Rectal smooth muscle tissue (tissue), 1 donor: ENCODE measurements at regions not wholly inside any gene's neighbourhood (a gene's known extent, or its start where the extent isn't known, plus 50 kb on each side); places are given as distances from the start of the nearest gene placed in this dataset.
"Not testable (repeated sequence)": the region's sequence is repeated elsewhere in the genome, so short reads cannot be mapped to it uniquely, and the experiment has no call there.

Source experiments
- H3K27ac ChIP-seq: one replicate; pipeline ENCODE4 v1.7.0; 2013; ENCODE audit warnings: low read depth, low read length, inconsistent platforms
- H3K27me3 ChIP-seq: one replicate; pipeline ENCODE4 v1.7.0; 2013; ENCODE audit warnings: low read length; ENCODE audit not compliant: control insufficient read depth, insufficient read depth
- H3K36me3 ChIP-seq: one replicate; pipeline ENCODE4 v1.7.0; 2013; ENCODE audit warnings: low read length; ENCODE audit not compliant: control insufficient read depth, insufficient read depth
- H3K4me1 ChIP-seq: one replicate; pipeline ENCODE4 v1.7.0; 2013; ENCODE audit warnings: low read length; ENCODE audit not compliant: control insufficient read depth, insufficient read depth
- H3K4me3 ChIP-seq: one replicate; pipeline ENCODE4 v1.7.0; 2013; ENCODE audit warnings: low read length
- H3K9ac ChIP-seq: one replicate; pipeline ENCODE4 v1.7.0; 2013; ENCODE audit warnings: low read length

- H3K27me3 ChIP-seq, H3K36me3 ChIP-seq, H3K4me3 ChIP-seq, H3K27ac ChIP-seq, H3K4me1 ChIP-seq, H3K9ac ChIP-seq: not testable (repeated sequence)
These were observed 759.4 kb downstream of the TTLL7 start for GRCh38 chr1:83239568-83239967.

- H3K9ac ChIP-seq, H3K27ac ChIP-seq, H3K27me3 ChIP-seq, H3K4me3 ChIP-seq, H3K36me3 ChIP-seq, H3K4me1 ChIP-seq: not testable (repeated sequence)
These were observed 760.3 kb downstream of the TTLL7 start for GRCh38 chr1:83238654-83239053.

- not testable (repeated sequence) for H3K4me1 ChIP-seq, H3K4me3 ChIP-seq, H3K9ac ChIP-seq, H3K27ac ChIP-seq, H3K36me3 ChIP-seq, H3K27me3 ChIP-seq
These were observed 779.1 kb downstream of the TTLL7 start for GRCh38 chr1:83219788-83220187.

GRCh38 chr1:83218036-83218716, 780.8 kb downstream of the TTLL7 start:
- H3K36me3 ChIP-seq, H3K4me1 ChIP-seq, H3K4me3 ChIP-seq, H3K27me3 ChIP-seq, H3K27ac ChIP-seq, H3K9ac ChIP-seq: not testable (repeated sequence)

GRCh38 chr1:83214317-83214716, 784.6 kb downstream of the TTLL7 start:
- not testable (repeated sequence) for H3K9ac ChIP-seq, H3K27me3 ChIP-seq, H3K4me3 ChIP-seq, H3K4me1 ChIP-seq, H3K27ac ChIP-seq, H3K36me3 ChIP-seq

- not testable (repeated sequence) for H3K4me3 ChIP-seq, H3K27ac ChIP-seq, H3K4me1 ChIP-seq, H3K27me3 ChIP-seq, H3K36me3 ChIP-seq, H3K9ac ChIP-seq
These were observed 785.3 kb downstream of the TTLL7 start for GRCh38 chr1:83213648-83214047.

- not testable (repeated sequence) for H3K27ac ChIP-seq, H3K36me3 ChIP-seq, H3K4me1 ChIP-seq, H3K4me3 ChIP-seq, H3K9ac ChIP-seq, H3K27me3 ChIP-seq
These were observed 786.9 kb downstream of the TTLL7 start for GRCh38 chr1:83212033-83212432.

GRCh38 chr1:83208540-83208939, 790.4 kb downstream of the TTLL7 start:
- H3K36me3 ChIP-seq, H3K27ac ChIP-seq, H3K4me1 ChIP-seq, H3K9ac ChIP-seq, H3K27me3 ChIP-seq, H3K4me3 ChIP-seq: not testable (repeated sequence)

- not testable (repeated sequence) for H3K27me3 ChIP-seq, H3K4me3 ChIP-seq, H3K27ac ChIP-seq, H3K4me1 ChIP-seq, H3K9ac ChIP-seq, H3K36me3 ChIP-seq
These were observed 804.3 kb downstream of the TTLL7 start for GRCh38 chr1:83194610-83195009.

GRCh38 chr1:83182033-83182728, 816.8 kb downstream of the TTLL7 start:
- not testable (repeated sequence) for H3K27ac ChIP-seq, H3K36me3 ChIP-seq, H3K27me3 ChIP-seq, H3K4me1 ChIP-seq, H3K4me3 ChIP-seq, H3K9ac ChIP-seq

- not testable (repeated sequence) for H3K27me3 ChIP-seq, H3K27ac ChIP-seq, H3K9ac ChIP-seq, H3K4me3 ChIP-seq, H3K36me3 ChIP-seq, H3K4me1 ChIP-seq
These were observed 818.3 kb downstream of the TTLL7 start for GRCh38 chr1:83180621-83181020.

GRCh38 chr1:83167634-83168033, 831.3 kb downstream of the TTLL7 start:
- not testable (repeated sequence) for H3K27me3 ChIP-seq, H3K9ac ChIP-seq, H3K4me1 ChIP-seq, H3K36me3 ChIP-seq, H3K27ac ChIP-seq, H3K4me3 ChIP-seq

GRCh38 chr1:83163879-83164475, 835.0 kb downstream of the TTLL7 start:
- H3K27me3 ChIP-seq, H3K27ac ChIP-seq, H3K4me1 ChIP-seq, H3K4me3 ChIP-seq, H3K9ac ChIP-seq, H3K36me3 ChIP-seq: not testable (repeated sequence)
